Hindlimb muscle (tissue), 1 donor: ENCODE measurements at regions not wholly inside any gene's neighbourhood (a gene's known extent, or its start where the extent isn't known, plus 50 kb on each side); places are given as distances from the start of the nearest gene placed in this dataset.
A peak's percentile ranks its signal among the peaks of the same experiment; 100 is the strongest.
"Not testable (repeated sequence)": the region's sequence is repeated elsewhere in the genome, so short reads cannot be mapped to it uniquely, and the experiment has no call there.

Experiments
- DNase-seq: peaks from one replicate; pipeline ENCODE4 v3.0.0-alpha.2; 2013

- DNase-seq, result no peak
These were observed 366.7 kb upstream of the PKN2 start for GRCh38 chr1:88317396-88317795.

- no peak for DNase-seq
These were observed 365.3 kb upstream of the PKN2 start for GRCh38 chr1:88318740-88319139.

- no peak for DNase-seq
These were observed 363.8 kb upstream of the PKN2 start for GRCh38 chr1:88320291-88320690.

- DNase-seq, result no peak
These were observed 362.4 kb upstream of the PKN2 start for GRCh38 chr1:88321706-88322105.

- DNase-seq, result peak; percentile 16
These were observed 359.2 kb upstream of the PKN2 start for GRCh38 chr1:88324899-88325298.

- no peak for DNase-seq
These were observed 356.4 kb upstream of the PKN2 start for GRCh38 chr1:88327391-88328267.

- DNase-seq, result no peak
These were observed 353.9 kb upstream of the PKN2 start for GRCh38 chr1:88330201-88330600.

- DNase-seq, result no peak
These were observed 350.9 kb upstream of the PKN2 start for GRCh38 chr1:88333086-88333695.

- DNase-seq, result no peak
These were observed 342.6 kb upstream of the PKN2 start for GRCh38 chr1:88341447-88341846.

- not testable (repeated sequence) for DNase-seq
These were observed 342.0 kb upstream of the PKN2 start for GRCh38 chr1:88342081-88342480.

- no peak for DNase-seq
These were observed 333.4 kb upstream of the PKN2 start for GRCh38 chr1:88350648-88351047.

GRCh38 chr1:88351960-88352359 is 332.1 kb upstream of the PKN2 start:
- DNase-seq, result no peak

GRCh38 chr1:88354256-88354655 is 329.8 kb upstream of the PKN2 start:
- no peak for DNase-seq

- DNase-seq, result no peak
These were observed 326.3 kb upstream of the PKN2 start for GRCh38 chr1:88357729-88358128.

GRCh38 chr1:88371436-88372023 is 312.5 kb upstream of the PKN2 start:
- no peak for DNase-seq

- no peak for DNase-seq
These were observed 308.1 kb upstream of the PKN2 start for GRCh38 chr1:88375977-88376376.

- DNase-seq, result no peak
These were observed 307.7 kb upstream of the PKN2 start for GRCh38 chr1:88376421-88376820.

- DNase-seq, result peak; percentile 32
These were observed 305.5 kb upstream of the PKN2 start for GRCh38 chr1:88378560-88378959.

GRCh38 chr1:88394958-88395357 is 289.1 kb upstream of the PKN2 start:
- no peak for DNase-seq

GRCh38 chr1:88398338-88398737 is 285.7 kb upstream of the PKN2 start:
- DNase-seq, result no peak

- DNase-seq, result no peak
These were observed 284.4 kb upstream of the PKN2 start for GRCh38 chr1:88399690-88400089.

- no peak for DNase-seq
These were observed 282.8 kb upstream of the PKN2 start for GRCh38 chr1:88401313-88401712.

- DNase-seq, result no peak
These were observed 279.5 kb upstream of the PKN2 start for GRCh38 chr1:88404582-88404981.

GRCh38 chr1:88407248-88407647 is 276.8 kb upstream of the PKN2 start:
- DNase-seq, result no peak
